HTR-8/SVneo (cell line): ENCODE measurements at regions not wholly inside any gene's neighbourhood (a gene's known extent, or its start where the extent isn't known, plus 50 kb on each side); places are given as distances from the start of the nearest gene placed in this dataset.
A peak's percentile ranks its signal among the peaks of the same experiment; 100 is the strongest.

Experiments used
- DNase-seq: peaks from one replicate; pipeline ENCODE4 v3.0.0; 2011; ENCODE audit warnings: low spot score, mixed read lengths; ENCODE audit not compliant: insufficient read length
- FAIRE-seq: peaks from 2 replicates; lab custom pipeline; 2011; peaks lifted over from hg19 to GRCh38; lab: Jason Lieb, UNC

- no peak for DNase-seq
- FAIRE-seq: no peak
Observed at GRCh38 chr13:73275163-73275562, 216.4 kb downstream of the KLF5 start.

GRCh38 chr13:73274147-73274546, 215.3 kb downstream of the KLF5 start:
- DNase-seq (peak; percentile 1), FAIRE-seq (no peak)

GRCh38 chr13:73273745-73274144, 214.9 kb downstream of the KLF5 start:
- DNase-seq: peak; percentile 30
- FAIRE-seq: no peak

- DNase-seq (no peak), FAIRE-seq (no peak)
Observed at GRCh38 chr13:73273276-73273675, 214.5 kb downstream of the KLF5 start.

GRCh38 chr13:73272831-73273230, 214.0 kb downstream of the KLF5 start:
- FAIRE-seq (no peak), DNase-seq (no peak)

- no peak for FAIRE-seq
- DNase-seq: no peak
Observed at GRCh38 chr13:73268306-73268705, 209.5 kb downstream of the KLF5 start.

- FAIRE-seq: no peak
- DNase-seq: no peak
Observed at GRCh38 chr13:73266640-73267180, 207.9 kb downstream of the KLF5 start.

- no peak for FAIRE-seq
- DNase-seq: no peak
Observed at GRCh38 chr13:73262862-73263627, 204.2 kb downstream of the KLF5 start.

- FAIRE-seq (no peak), DNase-seq (no peak)
Observed at GRCh38 chr13:73261739-73262216, 203.0 kb downstream of the KLF5 start.

GRCh38 chr13:73259061-73260017, 200.5 kb downstream of the KLF5 start:
- FAIRE-seq (no peak), DNase-seq (no peak)

GRCh38 chr13:73258406-73258805, 199.6 kb downstream of the KLF5 start:
- FAIRE-seq (no peak), DNase-seq (no peak)

GRCh38 chr13:73254827-73255226, 196.0 kb downstream of the KLF5 start:
- DNase-seq (no peak), FAIRE-seq (no peak)

- no peak for FAIRE-seq
- no peak for DNase-seq
Observed at GRCh38 chr13:73251626-73252265, 192.9 kb downstream of the KLF5 start.

- FAIRE-seq: no peak
- DNase-seq: no peak
Observed at GRCh38 chr13:73250061-73250460, 191.3 kb downstream of the KLF5 start.

- no peak for FAIRE-seq
- DNase-seq: no peak
Observed at GRCh38 chr13:73248711-73249580, 190.1 kb downstream of the KLF5 start.

GRCh38 chr13:73248154-73248553, 189.3 kb downstream of the KLF5 start:
- DNase-seq (no peak), FAIRE-seq (no peak)

GRCh38 chr13:73245246-73245645, 186.4 kb downstream of the KLF5 start:
- FAIRE-seq (no peak), DNase-seq (no peak)

GRCh38 chr13:73244467-73244866, 185.7 kb downstream of the KLF5 start:
- FAIRE-seq: no peak
- DNase-seq: no peak

GRCh38 chr13:73242515-73243015, 183.8 kb downstream of the KLF5 start:
- FAIRE-seq (no peak), DNase-seq (no peak)
